Endothelial cell of umbilical vein (primary cell): ENCODE measurements at regions not wholly inside any gene's neighbourhood (a gene's known extent, or its start where the extent isn't known, plus 50 kb on each side); places are given as distances from the start of the nearest gene placed in this dataset.

Source experiments
- BruUV-seq: library from RNA; stranded (reverse); fragments of 400-500 nt; replicated peaks from 2 replicates; lab custom pipeline; 2021; lab: Mats Ljungman, UMichigan
- CTCF ChIA-PET: fragments of 300-600, 350-600 bp; sonication (Branson Sonifier 250); formaldehyde crosslinking; loops from one replicate; lab custom pipeline; 2021; ENCODE audit warnings: antibody characterized with exemption, inconsistent platforms; lab: Charles Lee
- POLR2A ChIA-PET: fragments of 300-600, 350-600 bp; sonication (Branson Sonifier 250); formaldehyde crosslinking; loops from one replicate; lab custom pipeline; 2021; ENCODE audit warnings: antibody characterized with exemption, inconsistent platforms; lab: Charles Lee
- DNase-seq: peaks from one replicate; pipeline ENCODE4 v3.0.0-alpha.2; 2011; ENCODE audit warnings: low read depth, low spot score
- FAIRE-seq: peaks from 2 replicates; lab custom pipeline; 2011; peaks lifted over from hg19 to GRCh38; lab: Jason Lieb, UNC
- H2AFZ ChIP-seq: 2 replicates; pipeline ENCODE4 v1.6.0; 2012; ENCODE audit warnings: low read depth, low read length, control low read depth, inconsistent platforms
- H3K27ac ChIP-seq: 2 replicates; pipeline ENCODE4 v1.5.1; 2011; ENCODE audit warnings: low read depth, mild to moderate bottlenecking, control low read depth, low read length, moderate library complexity; ENCODE audit not compliant: insufficient read depth
- H3K27me3 ChIP-seq, 2 experiments: 2 replicates each; pipeline versions ENCODE4 v1.6.0 to v1.6.1; 2011; ENCODE audit warnings: low read length in 2 of 2, mixed read lengths in 1 of 2; ENCODE audit not compliant: control insufficient read depth in 2 of 2, insufficient read depth in 2 of 2
- H3K36me3 ChIP-seq, 2 experiments: 2 replicates in 1 of 2; 3 replicates in 1 of 2; pipeline ENCODE4 v1.5.1; 2011; ENCODE audit warnings: low read length in 2 of 2, mild to moderate bottlenecking in 1 of 2, moderate library complexity in 1 of 2; ENCODE audit not compliant: control insufficient read depth in 2 of 2, insufficient read depth in 2 of 2; ENCODE audit errors: extremely low read depth in 1 of 2
- H3K4me1 ChIP-seq: 3 replicates; pipeline ENCODE4 v1.5.1; 2011; ENCODE audit warnings: mild to moderate bottlenecking, low read length; ENCODE audit not compliant: control insufficient read depth, insufficient read depth; ENCODE audit errors: extremely low read depth
- H3K4me2 ChIP-seq: 2 replicates; pipeline ENCODE4 v1.6.1; 2011; ENCODE audit warnings: low read length, control low read depth, mixed read lengths; ENCODE audit not compliant: insufficient read depth
- H3K4me3 ChIP-seq, 3 experiments: fragments of 200-600 bp in 1 of 3; sonication (generic), shearing (Covaris generic) in 1 of 3; replicated peaks in 1 of 3; 2 replicates each; pipeline ENCODE4 v1.5.1; 2011 to 2016; ENCODE audit warnings: control low read depth in 3 of 3, low read length in 3 of 3, mild to moderate bottlenecking in 2 of 3, inconsistent platforms in 1 of 3, low read depth in 1 of 3, moderate library complexity in 1 of 3; ENCODE audit not compliant: insufficient read depth in 1 of 3
- H3K79me2 ChIP-seq: 2 replicates; pipeline ENCODE4 v1.6.0; 2012; ENCODE audit warnings: low read length, inconsistent platforms; ENCODE audit not compliant: control insufficient read depth, insufficient read depth
- H3K9ac ChIP-seq: replicated peaks from 2 replicates; pipeline ENCODE3; 2011; ENCODE audit warnings: low read length, control low read depth; ENCODE audit not compliant: insufficient read depth; ENCODE audit errors: extremely low read depth
- H3K9me1 ChIP-seq: replicated peaks from 3 replicates; pipeline ENCODE4 v1.6.0; 2011; ENCODE audit warnings: mild to moderate bottlenecking, low read length; ENCODE audit not compliant: control insufficient read depth, insufficient read depth; ENCODE audit errors: extremely low read depth
- H3K9me3 ChIP-seq: replicated peaks from 2 replicates; pipeline ENCODE4 v1.5.1; 2012; ENCODE audit warnings: low read length, inconsistent platforms; ENCODE audit not compliant: control insufficient read depth, insufficient read depth
- H4K20me1 ChIP-seq: replicated peaks from 2 replicates; pipeline ENCODE3; 2011; ENCODE audit warnings: mild to moderate bottlenecking, low read length; ENCODE audit not compliant: control insufficient read depth, insufficient read depth; ENCODE audit errors: extremely low read depth
- CTCF ChIP-seq, 2 donors: IDR thresholded peaks; 1 replicate in 1 of 2; 2 replicates in 1 of 2; pipeline ENCODE4 v1.5.1; 2011; ENCODE audit warnings: low read length in 2 of 2, mild to moderate bottlenecking in 2 of 2, moderate library complexity in 2 of 2, control low read depth in 1 of 2, inconsistent platforms in 1 of 2, low read depth in 1 of 2; ENCODE audit not compliant: insufficient read depth in 1 of 2; ENCODE audit errors: extremely low read depth in 1 of 2
- EZH2 ChIP-seq: IDR thresholded peaks from 2 replicates; pipeline ENCODE4 v1.6.1; 2012; ENCODE audit warnings: borderline replicate concordance, low read depth, mild to moderate bottlenecking, moderate library complexity, low read length, inconsistent platforms; ENCODE audit not compliant: severe bottlenecking
- FOS ChIP-seq: IDR thresholded peaks from 2 replicates; pipeline ENCODE4 v1.6.1; 2011; ENCODE audit warnings: mild to moderate bottlenecking, low read length, moderate library complexity, borderline replicate concordance; ENCODE audit not compliant: insufficient read depth
- GATA2 ChIP-seq: IDR thresholded peaks from 2 replicates; pipeline ENCODE4 v1.7.0; 2011; ENCODE audit warnings: low read depth, mild to moderate bottlenecking, moderate library complexity, mixed read lengths, low read length; ENCODE audit not compliant: insufficient read length, insufficient read depth
- JUN ChIP-seq: IDR thresholded peaks from 2 replicates; pipeline ENCODE4 v1.6.1; 2011; ENCODE audit warnings: borderline replicate concordance, low read depth; ENCODE audit not compliant: insufficient read length, insufficient read depth
- MAX ChIP-seq: IDR thresholded peaks from 2 replicates; pipeline ENCODE4 v1.6.1; 2011; ENCODE audit not compliant: insufficient read depth, insufficient read length
- MYC ChIP-seq: IDR thresholded peaks from one replicate; pipeline ENCODE4 v1.6.1; 2011; ENCODE audit warnings: mild to moderate bottlenecking, low read depth, low read length
- POLR2A ChIP-seq: IDR thresholded peaks from 2 replicates; pipeline ENCODE4 v1.6.1; 2012; ENCODE audit warnings: low read depth, mild to moderate bottlenecking, control low read depth, low read length
- POLR2AphosphoS5 ChIP-seq: IDR thresholded peaks from 2 replicates; pipeline ENCODE4 v1.6.1; 2012; ENCODE audit warnings: low read depth, mild to moderate bottlenecking, control low read depth, low read length, moderate library complexity; ENCODE audit not compliant: insufficient read depth
- dilution Hi-C: fragments of 300-500 bp; cut with MboI; formaldehyde crosslinking; loops from one replicate; pipeline ENCODE4 v1.15.0; 2019; ENCODE audit warnings: low sequenced_read_pairs; ENCODE audit not compliant: extremely low pct_ligation_motif_present
- intact Hi-C: fragments of 100-400 bp; cut with micrococcal nuclease; formaldehyde crosslinking; loops from one replicate; pipeline ENCODE4 v1.10.0; 2022

- no peaks in the 10 kb centered on the region for H3K9me1 ChIP-seq
- no peaks in the 10 kb centered on the region for H3K27me3 ChIP-seq
- DNase-seq: peak; percentile 91
- no peaks in the 10 kb centered on the region for H4K20me1 ChIP-seq
- no peaks in the 10 kb centered on the region for H3K9me3 ChIP-seq
- BruUV-seq: no TSS peak
- TF ChIP-seq POLR2AphosphoS5: peak; percentile 56
- no peak for TF ChIP-seq MAX
- TF ChIP-seq CTCF (IDR thresholded peaks at IDR 0.05; ENCODE audit: extremely low read depth in 1 of 2, insufficient read depth in 1 of 2, low read depth in 1 of 2, low read length in 2 of 2): no peak
- TF ChIP-seq POLR2A: no peak
- TF ChIP-seq EZH2: no peak
- TF ChIP-seq MYC: no peak
- peak; percentile 44 for TF ChIP-seq FOS
- TF ChIP-seq JUN: no peak
- TF ChIP-seq GATA2: peak; percentile 24
- peaks cover 57% of the 10 kb centered on the region for H3K4me1 ChIP-seq
- H3K4me3 ChIP-seq: peak overlapping the region; percentile 10 to 50 (median 44)
- intact Hi-C loops (loop anchor here (1.0 to 5.0 kb wide), 6 partner anchors 8 to 389 kb away; no protein-coding TSS in a partner anchor), dilution Hi-C loops (no loop called here)
- H3K36me3 ChIP-seq: no peaks in the 10 kb centered on the region
- ChIA-PET CTCF (interaction anchor here (0.7 to 8.7 kb wide), 4 partner anchors 87 to 561 kb away, joined by 3 to 144 read pairs (median 6); partner anchors contain the start of gene GATA6), POLR2A (no interaction called here)
- H3K79me2 ChIP-seq: peaks cover 2% of the 10 kb centered on the region
- H3K4me2 ChIP-seq: peak overlapping the region; percentile 82
- FAIRE-seq: no peak
- no peak overlapping the region for H2AFZ ChIP-seq
- peak overlapping the region; percentile 89 for H3K9ac ChIP-seq
- H3K27ac ChIP-seq: peak overlapping the region; percentile 87
These were observed 141.2 kb upstream of the CTAGE1 start for GRCh38 chr18:22558945-22559385.
